ENCODE measurements at regions not wholly inside any gene's neighbourhood (a gene's known extent, or its start where the extent isn't known, plus 50 kb on each side); places are given as distances from the start of the nearest gene placed in this dataset.

DNA sequence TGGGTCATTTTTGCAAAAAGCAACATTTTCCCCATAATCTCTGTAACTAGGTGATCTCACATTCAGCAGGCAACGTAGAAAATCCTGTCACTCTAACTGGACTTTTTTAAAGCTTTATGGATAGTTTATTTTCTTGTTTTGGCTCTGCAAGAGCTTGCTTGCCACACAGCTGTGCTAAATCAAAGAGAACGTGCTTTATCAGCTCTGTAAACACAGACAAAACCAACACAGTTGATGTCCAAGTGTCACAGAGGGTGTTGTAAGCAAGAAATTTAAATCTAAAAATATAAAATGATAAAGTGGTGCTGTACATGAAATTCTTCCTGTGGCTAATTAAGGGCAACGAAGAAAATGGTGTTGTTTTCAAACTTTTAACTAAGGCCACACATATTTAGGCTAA, 97.5 kb upstream of the STAC start:
- DNase-seq (no peak), ATAC-seq (no peak)

DNA sequence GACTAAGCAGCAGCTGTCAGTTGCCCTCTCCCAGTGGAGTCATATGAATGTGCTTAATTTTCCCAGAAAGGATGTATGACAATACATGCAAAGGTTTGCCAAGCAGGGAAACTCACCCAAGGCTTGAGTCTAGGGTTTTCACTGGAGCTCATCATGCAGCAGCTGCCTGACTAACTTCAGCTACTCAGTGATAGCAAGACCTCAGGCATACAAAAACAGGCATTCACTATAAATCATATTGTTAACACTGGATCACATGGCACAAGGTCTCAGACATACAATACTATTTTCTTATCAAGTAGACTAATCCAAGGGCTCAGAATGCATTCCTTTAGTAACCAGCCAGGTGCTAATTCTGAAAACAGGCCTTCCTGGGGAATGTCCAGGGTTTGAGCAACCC, 85.0 kb upstream of the STAC start:
- DNase-seq (no peak), ATAC-seq (no peak)

DNA sequence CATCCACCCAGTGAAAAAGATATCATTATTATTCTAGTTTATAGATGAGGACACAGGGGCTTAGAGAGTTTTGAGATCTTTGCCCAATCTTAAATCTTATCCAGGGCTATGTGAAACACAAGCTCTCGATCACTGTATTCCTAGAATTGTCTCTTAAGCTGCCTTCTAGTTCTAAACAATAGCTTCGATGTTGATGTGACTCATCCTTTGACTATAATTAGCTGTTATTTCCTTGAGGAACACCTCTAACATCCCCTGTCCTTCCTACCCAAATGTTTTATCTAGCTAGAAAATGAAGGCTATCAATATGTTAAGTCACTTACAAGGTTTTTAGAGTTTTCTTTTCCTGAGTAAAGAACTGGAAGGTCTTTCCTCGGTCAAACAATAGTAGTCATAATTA, 83.1 kb upstream of the STAC start:
- ATAC-seq (no peak), DNase-seq (no peak)

DNA sequence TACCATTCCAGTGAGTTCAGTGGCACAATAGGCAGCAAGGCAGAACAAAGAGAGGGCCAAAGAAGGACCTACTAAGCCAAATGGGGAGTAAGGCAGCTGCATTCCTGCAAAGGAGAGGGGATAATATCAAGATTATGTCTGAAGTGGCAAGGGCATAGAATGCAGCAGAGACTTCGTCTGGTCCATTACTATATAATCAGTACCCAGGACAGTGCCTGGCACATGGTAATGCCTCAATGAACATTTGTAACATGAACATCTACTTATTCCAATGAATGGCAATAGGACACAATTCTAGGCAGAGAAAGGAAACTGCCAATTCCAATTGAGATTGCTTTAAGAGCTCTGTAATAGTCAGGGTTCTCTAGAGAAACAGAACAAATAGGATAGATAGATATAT, 82.1 kb upstream of the STAC start:
- DNase-seq (no peak), ATAC-seq (no peak)

DNA sequence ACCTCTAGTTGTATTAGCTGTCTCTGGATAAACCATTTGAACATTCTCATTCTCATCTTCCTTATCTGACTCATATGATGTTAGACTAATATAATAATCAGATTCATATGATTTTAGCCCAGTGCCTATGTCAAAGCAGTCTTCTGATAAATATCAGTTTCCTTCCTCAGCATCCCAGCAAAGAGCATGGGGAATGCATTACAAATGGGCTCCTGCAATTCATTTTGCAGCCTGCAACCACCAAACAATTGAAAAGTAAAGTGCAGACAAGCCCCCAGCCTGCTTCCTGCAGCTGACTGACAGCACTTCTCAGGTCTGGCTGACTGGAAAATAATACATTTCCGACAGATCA, 78.2 kb upstream of the STAC start:
- ATAC-seq (no peak), DNase-seq (no peak)

DNA sequence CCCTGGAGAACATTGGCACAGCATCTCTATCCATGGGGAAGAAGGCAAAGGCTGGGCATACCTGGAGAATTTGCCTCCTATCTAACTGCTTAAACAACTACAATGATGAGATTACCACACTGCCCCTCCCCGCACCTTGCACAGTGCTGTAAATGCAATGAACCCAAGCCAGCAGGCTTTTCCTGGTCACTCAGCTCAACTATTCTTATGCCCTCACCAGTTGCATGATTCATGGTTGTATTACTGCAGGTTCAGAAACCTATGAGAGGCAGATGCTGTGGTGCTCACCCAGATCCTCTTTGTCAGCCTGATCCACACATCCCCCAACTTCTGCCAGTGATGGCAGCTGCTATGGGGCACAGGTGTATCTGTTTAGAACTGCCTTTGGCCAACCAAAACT, 77.7 kb upstream of the STAC start:
- no peak for DNase-seq
- ATAC-seq: no peak

DNA sequence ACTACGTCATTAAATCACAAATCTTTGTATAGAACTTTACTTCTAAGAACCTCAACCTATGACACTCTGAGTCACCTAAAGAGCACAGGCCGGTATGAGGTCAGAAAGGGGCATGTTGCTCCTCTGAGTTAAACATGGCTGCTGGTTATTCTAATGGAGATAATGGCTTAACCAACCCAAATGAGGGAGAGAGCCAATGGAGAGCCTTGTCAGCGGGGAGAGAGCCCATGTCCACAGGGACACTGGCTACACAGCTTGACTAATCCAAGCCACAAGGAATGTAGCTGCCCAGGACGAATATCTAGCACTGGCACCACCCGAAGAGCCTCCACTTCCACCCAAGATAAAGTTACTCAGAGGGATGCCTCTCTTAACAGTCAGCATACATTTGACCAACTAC, 77.0 kb upstream of the STAC start:
- DNase-seq (no peak), ATAC-seq (no peak)

DNA sequence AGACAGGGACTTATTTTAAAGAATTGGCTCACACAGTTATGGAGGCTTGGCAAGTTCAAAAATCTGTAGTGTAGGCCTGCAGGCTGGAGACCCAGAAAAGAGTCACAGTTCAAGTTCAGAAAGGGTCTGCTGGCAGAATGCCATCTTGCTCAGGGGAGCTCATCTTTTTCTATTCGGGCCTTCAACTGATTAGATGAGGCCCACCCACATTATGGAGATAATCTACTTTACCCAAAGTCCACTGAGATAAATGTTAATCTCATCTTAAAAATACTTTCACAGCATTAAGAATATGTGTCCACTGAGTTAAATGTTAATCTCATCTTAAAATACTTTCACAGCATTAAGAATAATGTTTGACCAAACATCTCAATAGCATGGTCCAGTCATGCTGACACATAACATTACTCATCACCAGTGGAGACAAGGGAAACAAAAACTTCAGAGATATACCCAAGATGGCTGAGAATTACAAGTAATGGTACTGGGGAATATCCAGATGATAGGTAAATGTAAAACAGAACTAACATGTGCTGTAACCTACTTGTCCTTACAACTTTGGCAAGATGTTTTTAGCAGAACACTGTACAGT, 74.3 kb upstream of the STAC start:
- DNase-seq (no peak), ATAC-seq (no peak)

DNA sequence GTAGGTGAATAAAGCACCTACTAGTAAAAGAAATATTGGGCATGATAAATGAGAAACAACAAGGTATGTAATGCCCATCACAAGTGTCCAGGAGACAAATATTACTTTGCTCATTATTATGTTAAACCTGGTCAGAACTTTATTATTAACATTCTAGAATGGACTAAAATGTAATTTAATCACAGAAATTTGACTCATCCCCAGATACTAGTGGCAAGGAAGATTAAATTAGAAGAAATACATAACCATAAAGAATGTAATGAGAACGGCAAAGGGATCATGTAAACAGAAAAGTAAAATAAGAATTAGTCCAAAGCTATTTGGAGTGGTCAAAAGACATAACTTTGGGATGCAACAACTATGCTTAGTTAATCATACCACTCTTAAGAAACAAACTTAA, 71.2 kb upstream of the STAC start:
- DNase-seq: no peak
- no peak for ATAC-seq

DNA sequence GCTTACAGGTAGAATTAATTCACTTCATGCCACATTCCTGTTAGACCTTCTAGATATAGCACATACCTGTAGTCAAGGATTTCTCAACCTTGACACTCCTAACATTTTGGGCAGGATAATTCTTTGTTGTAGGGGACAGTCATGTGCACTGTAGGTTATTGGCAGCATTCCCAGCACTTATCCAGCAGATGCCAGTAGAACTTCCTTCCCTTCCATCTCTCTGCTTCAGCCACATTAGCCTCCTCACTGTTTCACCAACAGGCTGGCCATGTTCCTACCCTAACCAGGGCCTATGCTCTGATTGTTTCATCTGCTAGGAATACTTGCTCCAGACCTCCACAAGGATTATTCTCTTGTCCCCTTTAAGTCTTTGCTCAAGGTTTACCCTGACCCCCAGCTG, 68.0 kb upstream of the STAC start:
- DNase-seq (no peak), ATAC-seq (no peak)

DNA sequence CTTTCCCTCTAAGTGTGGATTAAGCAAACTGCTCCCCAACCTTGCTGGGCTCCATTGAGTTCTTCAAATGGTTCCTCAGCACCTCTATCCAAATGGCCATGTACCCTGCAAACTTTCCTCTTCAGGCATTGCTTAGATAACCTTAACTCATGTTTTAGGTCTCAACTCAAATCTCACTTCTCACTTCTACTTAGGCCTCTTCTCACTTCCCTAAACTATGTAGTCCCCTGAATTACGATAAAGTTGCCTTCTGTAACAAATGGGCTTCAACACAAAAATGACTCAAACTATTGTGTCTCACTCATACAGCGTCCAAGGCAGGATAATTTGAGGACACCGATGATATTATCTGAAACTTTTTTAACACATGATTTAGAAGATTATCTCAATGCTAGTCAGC, 62.4 kb upstream of the STAC start:
- ATAC-seq (no peak), DNase-seq (no peak)

DNA sequence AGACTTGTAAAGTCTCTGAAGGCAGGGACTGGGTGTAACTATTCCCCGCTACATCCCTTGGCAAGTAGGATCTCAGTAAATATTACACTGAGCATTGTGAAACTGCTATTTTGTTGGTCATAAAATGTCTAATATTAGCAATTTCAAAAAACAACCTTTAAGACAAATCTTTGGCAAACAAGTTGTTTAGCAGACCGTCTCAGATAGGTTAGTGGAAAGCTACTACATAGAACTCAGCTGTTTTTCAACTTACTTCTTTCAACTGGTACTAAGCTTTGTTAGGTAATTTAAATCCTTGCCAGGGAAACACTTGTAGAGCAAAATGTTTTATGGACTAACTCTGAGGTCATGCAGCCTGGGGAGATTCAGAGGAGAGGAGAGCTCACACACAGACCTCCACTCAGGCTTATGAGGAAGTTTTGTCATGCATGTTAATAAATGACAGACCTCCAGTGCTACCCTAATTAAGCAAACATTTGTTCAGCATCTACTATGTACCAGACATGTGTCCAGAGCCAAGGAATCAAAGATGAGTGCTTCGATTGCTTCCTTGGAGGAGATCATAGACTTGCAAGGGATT, 61.6 kb upstream of the STAC start:
- DNase-seq (no peak), ATAC-seq (no peak)

DNA sequence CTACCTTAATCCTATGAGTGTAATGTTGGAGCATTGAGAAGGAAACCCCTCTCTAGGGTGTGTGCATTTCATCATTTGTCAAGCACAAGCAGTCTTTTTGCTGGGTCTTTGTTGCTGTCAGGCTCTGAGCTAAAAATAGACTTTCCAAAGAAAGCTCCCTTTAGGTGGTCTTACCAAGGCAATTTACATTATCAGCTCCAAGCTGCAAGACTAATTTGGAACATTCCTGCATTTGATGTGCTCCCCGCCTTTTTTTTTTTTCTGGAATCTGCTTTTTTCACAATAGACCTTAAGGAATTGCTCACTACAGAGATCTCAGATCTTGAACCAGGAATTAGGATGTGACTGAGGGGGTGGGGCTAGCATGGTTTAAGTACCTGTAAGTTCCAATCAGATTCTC, 60.6 kb upstream of the STAC start:
- ATAC-seq (no peak), DNase-seq (no peak)
